CD4-positive, alpha-beta T cell treated with Interleukin-6 at 100 ng/mL for 8 hours (primary cell): ENCODE measurements at regions not wholly inside any gene's neighbourhood (a gene's known extent, or its start where the extent isn't known, plus 50 kb on each side); places are given as distances from the start of the nearest gene placed in this dataset.
"Not testable (repeated sequence)": the region's sequence is repeated elsewhere in the genome, so short reads cannot be mapped to it uniquely, and the experiment has no call there.

ENCODE experiments used
- DNase-seq: peaks from one replicate; pipeline ENCODE4 v3.0.0-alpha.2; 2020; ENCODE audit warnings: mixed read lengths, low spot score

DNA sequence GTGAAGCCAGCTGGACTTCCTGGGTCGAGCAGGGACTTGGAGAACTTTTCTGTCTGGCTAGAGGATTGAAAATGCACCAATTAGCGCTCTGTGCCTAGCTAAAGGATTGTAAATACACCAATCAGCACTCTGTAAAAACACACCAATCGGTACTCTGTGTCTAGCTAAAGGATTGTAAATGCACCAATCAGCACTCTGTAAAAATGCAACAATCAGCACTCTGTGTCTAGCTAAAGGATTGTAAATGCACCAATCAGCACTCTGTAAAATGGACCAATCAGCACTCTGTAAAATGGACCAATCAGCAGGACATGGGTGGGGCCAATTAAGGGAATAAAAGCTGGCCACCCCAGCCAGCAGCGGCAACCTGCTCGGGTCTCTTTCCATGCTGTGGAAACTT, 97.3 kb upstream of the GALNT15 start:
- DNase-seq: not testable (repeated sequence)

DNA sequence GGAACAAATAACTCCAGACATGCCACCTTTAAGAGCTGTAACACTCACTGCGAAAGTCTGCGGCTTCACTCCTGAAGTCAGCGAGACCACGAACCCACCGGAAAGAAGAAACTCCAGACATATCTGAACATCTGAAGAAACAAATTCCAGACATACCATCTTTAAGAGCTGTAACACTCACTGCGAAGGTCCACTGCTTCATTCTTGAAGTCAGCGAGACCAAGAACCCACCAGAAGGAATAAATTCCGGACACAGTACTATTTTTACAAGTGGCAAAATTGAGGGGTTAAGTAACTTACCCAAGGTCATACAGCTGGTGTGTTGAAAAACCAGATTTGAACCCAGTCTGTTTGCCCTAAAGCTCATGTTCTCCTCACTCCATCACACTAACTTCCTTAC, 96.8 kb upstream of the GALNT15 start:
- DNase-seq: not testable (repeated sequence)

DNA sequence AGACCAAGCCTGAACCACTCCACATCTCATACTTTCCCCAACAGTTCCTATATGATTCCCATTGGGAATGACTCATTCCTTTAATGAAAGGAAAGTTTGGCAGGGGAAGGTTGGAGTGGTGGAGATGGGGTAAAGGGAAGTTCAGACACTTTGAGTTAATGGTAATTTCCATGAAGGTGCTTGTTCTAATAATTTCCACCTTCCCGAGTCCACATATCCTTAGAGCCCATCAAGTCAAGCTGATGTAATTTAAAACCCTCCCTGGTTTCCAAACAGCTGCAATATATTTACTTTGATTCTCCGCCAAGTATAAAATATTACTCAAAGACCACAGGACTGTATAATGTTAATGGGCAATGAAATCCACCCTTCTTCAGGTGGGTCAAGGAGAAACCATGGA, 95.0 kb upstream of the GALNT15 start:
- DNase-seq: no peak

DNA sequence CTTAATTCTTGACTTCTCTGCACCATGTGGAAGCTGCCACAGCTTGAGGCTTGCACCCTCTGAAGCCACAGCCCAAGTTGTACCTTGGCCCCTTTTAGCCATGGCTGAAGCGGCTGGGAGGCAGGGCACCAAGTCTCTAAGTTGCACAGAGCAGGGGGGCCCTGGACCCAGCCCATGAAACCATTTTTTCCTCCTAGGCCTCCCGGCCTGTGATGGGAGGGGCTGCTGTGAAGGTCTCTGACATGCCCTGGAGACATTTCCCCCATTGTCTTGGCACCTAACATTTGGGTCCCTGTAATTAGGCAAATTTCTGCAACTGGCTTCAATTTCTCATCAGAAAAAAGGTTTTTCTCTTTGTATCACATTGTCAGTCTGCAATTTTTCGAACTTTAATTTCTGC, 92.8 kb upstream of the GALNT15 start:
- DNase-seq: no peak

DNA sequence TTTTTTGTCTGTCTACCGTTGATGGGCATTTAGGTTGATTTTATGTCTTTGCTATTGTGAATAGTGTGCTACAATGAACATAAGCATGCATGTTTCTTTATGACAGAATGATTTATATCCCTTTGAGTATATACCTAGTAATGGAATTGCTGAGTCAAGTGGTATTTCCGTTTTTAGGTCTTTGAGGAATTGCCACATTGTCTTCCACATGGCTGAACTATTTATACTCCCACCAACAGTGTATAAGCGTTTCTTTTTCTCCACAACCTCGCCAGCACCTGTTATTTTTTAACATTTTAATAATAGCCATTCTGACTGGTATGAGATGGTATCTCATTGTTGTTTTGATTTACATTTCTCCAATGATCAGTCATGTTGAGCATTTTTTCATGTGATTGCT, 89.6 kb upstream of the GALNT15 start:
- no peak for DNase-seq

DNA sequence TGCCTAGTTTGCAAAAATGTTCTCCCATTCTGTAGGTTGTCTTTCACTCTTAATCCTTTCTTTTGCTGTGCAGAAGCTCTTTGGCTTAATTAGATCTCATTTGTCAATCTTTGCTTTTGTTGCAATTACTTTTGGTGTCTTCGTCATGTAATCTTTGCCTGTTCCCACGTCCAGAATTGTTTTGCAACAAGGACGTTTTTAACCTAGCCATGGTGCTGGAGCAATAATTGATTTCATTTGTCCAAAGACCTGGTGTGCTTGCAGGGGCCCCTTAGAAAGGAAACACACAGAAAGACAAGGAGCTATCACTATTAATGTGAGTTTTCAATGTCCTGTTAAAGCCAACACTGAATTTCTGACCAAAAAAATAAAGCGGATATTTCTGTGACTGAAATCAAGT, 89.1 kb upstream of the GALNT15 start:
- DNase-seq: no peak

DNA sequence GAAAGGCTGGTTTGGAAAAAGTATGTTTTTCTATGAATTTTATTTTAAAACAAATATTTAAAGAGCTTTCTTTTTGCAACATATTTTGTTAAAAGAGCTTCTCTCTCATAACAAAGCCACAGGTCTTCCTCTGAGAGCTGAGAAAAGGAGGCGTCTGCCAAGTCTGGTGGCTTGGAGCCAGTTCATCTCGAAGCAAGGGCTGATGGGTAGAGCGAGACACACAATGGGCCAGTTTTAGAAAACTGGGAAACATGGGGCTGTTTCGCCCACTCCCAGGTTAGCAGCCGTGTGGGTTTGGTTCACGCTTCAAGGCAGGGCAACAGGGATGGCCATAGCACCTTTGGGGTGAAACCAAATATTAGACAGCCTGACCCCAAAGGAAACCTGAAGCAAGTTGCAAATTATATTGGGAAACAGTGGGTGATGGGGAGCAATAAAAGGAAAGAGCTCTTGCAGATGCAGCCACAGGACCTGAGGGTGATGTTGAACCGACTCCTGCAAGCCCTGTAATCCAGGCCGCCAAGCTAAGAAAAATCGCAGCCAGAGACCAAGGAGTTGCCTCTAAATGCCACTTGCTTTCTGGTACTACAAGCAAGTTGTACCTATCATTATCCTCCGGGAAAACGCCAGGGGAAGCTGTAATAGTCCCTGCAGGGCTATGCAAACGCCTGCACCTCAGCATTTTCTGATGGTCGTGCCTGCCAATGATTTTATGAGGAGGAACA, 88.4 kb upstream of the GALNT15 start:
- no peak for DNase-seq

DNA sequence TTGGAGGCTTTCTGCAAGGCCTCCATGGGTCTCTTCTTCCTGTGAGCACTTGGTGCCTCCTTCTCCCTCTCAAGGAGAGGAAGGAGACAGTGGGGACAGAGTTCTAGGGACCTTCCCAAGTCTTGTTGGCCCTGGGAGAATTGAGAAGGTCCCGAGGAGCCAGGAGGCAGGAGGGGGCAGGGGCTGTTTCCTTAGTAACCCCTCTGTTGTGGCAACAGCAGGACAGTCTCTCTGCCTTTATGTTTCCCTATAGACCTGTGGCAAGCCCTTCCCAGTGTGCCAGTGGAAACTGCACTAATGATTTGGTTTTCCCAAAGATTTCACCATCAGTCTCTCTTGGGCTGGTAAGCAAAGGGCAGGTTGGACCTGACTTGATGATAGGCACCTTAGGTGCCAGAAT, 87.8 kb upstream of the GALNT15 start:
- DNase-seq: no peak

DNA sequence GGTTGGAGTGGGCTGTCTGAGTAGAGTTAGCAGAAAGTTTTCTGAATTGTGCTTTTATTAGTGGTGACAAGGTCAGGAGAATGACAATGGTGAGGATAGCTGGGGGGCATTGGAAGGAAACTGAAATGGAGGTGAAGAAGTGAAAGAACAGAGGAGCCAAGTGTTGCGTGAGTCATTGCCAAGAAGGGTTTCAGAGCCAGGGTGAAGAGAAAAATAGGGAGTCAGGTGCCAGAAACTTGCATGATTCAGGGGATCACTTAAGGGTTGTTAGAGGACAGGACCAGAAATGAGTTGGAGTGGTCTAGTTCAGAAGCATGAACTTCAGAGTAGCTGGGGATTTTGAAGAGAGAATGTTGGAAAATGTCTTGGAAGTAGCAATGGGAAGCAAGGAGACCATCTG, 86.0 kb upstream of the GALNT15 start:
- DNase-seq: no peak

DNA sequence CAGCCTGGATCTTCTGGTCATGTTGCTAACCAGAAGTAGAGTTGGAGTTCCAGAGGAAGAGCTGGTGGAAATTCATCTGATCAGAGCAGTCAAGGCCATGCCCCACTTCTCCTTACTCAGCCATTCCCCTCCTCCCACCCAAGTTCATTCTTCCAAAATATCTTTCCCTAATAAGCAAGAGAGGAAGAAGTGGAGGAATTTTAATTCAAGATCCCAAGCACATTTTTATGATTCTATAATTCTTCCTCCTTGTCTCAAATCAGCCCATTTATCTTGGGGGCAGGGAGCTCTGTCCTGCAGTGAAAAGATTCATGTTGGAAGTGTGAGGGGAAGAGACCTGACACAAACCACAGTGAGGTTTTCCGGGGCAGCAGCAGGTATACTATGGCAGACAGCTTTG, 85.0 kb upstream of the GALNT15 start:
- DNase-seq: no peak

DNA sequence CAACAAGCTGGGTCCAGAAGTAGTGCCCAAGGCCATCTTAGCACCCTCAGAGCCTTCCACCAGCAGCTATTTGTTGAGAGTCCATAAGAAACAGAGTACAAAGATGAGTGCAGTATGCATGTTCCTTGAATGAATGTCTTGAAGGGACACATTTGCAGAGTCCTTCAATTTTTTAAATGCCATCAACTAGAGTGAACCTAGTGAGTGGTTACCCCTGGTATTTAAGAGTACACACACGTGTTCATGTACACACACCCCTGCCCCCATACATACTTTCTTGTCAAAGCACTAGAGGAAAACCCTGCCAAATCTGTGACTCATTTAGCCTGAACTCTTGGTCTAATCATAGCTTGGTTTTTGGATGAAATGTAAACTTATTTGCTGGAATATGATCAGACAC, 84.5 kb upstream of the GALNT15 start:
- no peak for DNase-seq

DNA sequence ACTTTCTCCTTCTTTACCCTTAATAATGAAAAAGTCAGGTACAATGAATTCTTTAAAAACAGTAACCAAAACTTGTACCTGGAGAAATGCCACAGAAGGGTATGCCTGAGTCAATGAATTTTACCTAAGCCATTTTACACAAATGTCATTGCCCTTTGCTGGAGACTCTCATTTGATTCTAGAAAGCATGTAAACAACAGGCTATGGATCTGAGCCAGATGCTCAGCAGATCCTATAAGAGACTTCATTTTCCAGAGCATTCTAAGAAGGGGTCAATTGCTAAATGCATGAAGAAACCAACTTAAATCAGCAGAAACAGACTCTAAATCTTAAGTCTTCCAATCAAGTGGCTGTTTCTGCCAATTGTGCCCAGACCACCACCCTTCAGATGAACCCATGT, 83.8 kb upstream of the GALNT15 start:
- no peak for DNase-seq

DNA sequence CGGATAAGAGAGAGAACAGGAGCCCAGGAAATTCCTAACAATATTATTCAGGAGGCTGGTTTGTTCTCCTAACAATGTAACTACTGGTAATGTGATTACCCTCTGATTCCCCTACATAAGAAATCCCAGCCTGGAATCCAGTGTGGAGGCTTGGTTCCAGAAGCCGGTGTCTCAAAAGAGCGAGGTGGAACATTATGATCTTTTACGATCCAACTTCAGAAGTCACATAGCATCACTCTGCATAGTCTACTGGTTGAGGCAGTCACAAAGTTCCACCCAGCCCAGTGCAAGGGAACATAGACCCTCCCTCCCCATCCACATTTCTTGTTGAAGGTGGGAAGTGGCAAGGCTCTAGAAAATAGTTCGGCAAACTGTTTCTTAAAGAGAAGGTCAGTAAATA, 81.6 kb upstream of the GALNT15 start:
- DNase-seq: no peak

DNA sequence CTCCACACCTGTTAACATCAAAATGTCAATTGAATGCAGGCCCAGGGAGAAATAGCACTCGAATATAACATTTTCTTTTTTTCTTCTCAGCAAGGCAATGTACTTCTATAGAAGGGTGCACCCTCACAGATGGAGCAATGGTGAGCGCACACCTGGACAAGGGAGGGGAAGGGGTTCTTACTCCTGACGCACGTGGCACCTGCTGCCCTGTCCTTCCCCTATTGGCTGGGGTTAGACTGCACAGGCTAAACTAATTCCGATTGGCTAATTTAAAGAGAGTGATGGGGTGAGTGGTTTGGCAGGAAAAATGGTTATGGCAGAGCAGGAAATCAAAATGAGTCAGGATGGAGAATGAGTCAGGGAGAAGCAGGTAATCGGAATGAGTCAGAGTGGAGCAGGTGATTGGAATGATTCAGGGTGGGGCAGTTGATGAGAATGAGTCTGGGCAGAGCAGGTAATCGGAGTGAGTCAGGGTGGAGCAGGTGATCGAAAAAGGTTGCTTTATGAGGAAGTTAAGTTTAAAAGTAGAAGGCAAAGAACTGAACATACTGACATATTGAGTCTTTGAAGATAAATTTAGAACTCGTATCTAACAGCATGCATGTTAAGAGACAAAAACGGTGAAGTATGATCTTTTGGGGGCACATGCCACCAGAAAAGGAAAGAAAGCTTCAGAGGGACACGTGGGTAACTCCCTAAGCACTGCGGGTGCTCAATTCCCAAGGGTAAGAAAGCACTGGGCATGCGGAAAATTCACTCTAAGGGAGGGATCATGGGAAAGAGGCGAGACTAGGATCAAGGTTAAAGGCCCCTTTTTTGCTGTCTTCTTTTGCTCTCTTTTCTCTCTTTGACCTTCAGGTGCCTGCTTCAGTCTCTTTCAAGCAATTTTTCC, 72.9 kb upstream of the GALNT15 start:
- DNase-seq: no peak

DNA sequence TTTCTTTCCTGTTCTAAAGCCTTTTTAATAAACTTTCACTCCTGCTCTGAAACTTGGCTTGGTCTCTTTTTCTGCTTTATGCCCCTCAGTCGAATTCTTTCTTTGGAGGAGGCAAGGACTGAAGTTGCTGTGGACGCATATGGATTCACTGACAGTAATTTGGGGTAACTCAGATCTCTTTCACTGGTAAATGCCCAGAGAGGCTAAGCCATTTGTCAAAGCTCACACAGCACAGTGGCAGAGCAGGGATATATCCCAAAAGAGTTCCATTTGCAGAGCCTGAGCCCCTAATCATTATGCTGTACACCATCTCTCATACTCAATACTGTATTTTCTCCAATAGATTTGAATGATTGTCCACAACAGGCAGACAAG, 72.3 kb upstream of the GALNT15 start:
- DNase-seq: no peak

DNA sequence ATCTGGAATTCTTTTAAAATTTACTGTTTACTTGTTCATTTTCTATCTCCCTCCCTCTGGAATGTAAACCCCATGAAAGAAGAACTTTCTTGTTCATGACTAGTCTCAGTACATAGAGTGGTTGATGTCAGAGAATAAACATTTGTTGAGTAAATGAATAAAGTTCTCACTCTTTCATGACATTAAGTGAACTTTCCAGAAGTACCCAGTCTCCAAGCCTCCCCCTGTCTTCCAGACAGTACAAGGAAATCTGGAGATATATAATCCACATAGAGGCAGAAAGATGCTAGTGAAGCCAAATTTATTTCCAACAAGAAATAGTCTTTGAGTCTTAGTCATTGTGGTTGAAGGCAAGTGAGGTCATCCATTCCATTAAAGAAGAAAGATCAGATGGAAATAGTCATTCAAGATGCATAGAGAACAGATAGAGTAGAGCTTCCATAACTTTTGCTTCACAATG, 71.5 kb upstream of the GALNT15 start:
- no peak for DNase-seq

DNA sequence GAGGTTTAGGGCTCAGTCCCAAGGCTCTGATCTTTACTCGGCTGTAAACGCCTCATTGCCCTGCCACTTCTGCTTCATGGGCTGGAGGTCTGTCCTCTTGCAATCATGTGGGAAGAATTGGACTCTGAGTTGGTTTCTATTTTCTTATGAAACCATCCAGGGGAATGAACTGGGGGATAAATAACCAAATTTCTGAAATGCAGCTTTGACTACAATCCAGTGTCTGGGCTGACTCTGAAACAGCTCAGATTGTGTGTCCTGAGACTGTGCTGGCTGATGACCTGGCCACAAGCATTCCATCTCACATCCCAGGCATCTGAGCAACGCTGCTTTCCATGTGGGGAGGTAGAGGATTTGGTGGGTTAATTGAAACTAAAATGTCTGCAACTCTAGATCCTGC, 71.0 kb upstream of the GALNT15 start:
- no peak for DNase-seq

DNA sequence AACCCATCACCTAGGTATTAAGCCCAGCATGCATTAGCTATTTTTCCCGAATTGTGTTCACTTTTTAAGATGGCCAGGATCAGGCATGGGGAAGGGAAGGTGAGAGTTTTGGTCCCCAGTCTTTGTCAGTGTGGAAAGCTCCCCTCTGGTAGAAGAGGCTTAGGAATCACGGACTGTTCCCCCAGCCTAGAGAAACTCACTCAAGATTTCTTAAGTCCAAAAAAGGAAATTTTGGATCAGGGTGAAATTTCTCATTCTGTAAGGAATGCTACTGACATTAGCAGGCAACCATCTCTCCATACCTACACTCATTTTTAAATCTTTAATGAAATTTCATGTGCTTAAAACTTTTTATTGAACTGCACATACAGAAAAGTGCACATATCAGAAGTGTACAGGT, 70.3 kb upstream of the GALNT15 start:
- no peak for DNase-seq

DNA sequence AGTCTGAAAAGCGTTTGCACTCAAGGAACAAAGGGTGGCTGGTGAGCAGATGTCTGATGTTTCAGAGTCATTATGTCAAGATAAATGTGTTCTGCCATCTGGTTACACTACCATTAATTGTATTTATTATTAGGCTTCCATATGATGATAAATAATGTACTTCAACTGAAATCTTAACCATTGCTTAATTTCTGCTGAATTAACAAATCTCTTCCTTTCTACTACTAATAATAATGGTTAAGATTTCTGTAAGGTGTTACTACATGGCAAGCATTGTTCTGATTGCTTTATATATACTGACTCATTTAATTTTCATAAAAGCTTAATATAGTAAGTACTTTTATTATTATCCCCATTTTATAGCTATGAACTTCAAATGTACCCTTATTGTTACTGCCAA, 68.4 kb upstream of the GALNT15 start:
- DNase-seq: no peak

DNA sequence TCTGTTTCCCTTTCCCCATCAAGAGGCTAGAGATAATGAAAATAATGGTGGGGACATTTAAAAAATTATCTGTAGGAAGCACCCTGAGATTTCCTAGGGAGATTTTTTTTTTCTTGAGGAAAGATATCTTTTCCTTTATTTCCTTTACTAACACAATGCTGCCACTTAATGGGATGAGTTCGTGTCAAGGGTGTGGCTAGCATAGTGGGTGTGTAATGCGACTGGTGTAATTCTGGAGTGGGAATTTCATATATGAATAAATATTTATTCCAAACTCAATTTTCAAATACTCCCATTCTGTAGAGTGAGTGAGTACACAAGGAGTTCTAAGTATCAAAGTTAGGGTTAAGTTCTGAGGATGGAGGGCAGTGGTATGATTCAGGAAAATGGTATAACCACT, 66.1 kb upstream of the GALNT15 start:
- no peak for DNase-seq

DNA sequence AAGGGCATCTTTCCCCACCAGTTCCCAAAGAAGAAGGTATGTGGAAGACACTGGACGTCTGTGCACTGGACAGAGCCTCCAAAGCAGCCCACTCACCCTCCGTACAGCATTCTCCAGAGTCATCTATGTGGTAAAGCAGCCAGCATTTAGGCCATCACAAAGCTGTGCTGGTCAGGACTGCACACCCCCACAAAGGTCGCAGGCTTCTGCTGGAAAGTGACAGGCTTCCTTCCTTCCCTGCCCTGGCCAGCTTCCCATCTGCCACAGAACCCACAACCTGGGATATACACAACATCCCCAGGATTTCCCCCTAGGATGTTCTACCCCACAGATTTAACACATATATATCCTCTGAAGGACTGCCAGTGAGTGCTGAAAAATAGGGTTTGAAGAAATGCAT, 64.6 kb upstream of the GALNT15 start:
- no peak for DNase-seq

DNA sequence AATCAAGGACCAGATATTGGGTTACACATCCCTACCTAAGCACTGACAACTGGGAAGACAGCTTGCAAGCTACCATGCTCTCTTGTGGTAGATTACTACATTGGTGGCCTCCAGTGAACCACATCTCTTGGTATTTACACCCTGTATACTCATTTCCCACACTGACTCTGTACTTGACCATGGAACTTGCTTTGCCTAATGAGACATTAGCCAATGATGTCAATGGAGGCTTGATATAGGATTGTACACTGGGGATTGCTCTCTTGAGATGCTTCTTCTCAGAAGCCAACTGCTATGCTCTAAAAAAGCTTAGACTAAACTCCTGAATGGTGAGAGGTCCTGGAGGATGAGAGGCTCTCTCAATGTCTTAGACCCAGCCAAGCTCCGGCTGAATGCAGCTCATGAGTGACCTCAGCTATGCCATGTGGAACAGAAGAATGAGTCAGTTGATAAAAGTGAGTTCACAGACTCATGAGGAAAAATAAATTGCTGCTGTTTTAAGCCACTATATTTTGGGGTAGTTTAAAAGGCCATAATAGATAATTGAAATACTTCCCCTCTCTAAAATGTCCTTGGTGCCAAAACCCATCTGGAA, 61.5 kb upstream of the GALNT15 start:
- no peak for DNase-seq

DNA sequence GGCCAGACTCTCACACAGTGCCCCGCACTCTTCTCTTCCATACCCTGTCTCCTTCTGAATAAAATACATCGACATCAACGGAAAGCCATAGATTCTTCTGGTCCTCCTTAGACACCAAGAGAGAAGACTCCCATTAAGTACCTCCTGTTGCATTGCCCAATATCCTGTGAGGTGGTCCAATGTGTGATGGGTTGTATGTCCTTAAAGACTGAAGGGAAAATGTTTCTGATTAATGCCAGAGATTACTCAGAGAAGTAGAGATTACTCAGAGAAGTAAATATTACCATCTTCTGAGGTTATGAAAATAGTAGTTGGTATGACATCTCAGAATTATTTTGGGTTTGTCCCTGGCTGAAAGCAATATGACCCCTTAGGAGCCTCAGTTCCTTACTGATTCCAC, 60.8 kb upstream of the GALNT15 start:
- DNase-seq: no peak
